ENCODE measurements at regions not wholly inside any gene's neighbourhood (a gene's known extent, or its start where the extent isn't known, plus 50 kb on each side); places are given as distances from the start of the nearest gene placed in this dataset.

DNA sequence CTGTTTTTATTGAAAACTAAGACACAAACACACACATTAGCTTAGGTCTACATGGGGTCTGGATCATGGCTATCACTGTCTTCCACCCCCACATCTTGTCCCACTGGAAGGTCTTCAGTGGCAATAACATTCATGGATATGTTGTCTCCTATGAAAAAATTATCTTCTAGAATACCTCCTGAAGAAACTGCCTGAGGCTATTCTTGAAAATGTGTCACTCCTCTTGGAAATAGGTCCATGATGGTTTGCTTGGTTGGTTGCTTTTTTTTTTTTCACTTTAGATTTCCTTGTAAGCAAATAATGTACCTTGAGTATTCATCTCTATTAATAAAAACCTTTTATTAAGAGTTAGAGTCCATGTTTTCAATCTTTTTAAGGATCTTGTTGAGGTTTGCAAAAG is 195.3 kb upstream of the PDE5A start:
- 0 out of 2 replicates have a peak, but pooled peaks cover 2% of the 10 kb centered on the region for H3K9me3 ChIP-seq (replicated peaks; ENCODE audit: control insufficient read depth, insufficient read depth, low read depth, low read length)
- no peaks in the 10 kb centered on the region for H3K36me3 ChIP-seq (ENCODE audit: control insufficient read depth, insufficient read depth, low read length)
- FAIRE-seq (no peak), ATAC-seq (no peak), DNase-seq (ENCODE audit: extremely low read depth in 1 of 4, low spot score in 3 of 4) (no peak)
- in situ Hi-C loops (cut with MboI) = no loop called here
- H3K9ac ChIP-seq (ENCODE audit: insufficient read depth in 1 of 2, low read depth in 2 of 2, low read length in 2 of 2) = no peak overlapping the region
- no peak overlapping the region for H3K27ac ChIP-seq (ENCODE audit: extremely low read depth, low read depth, low read length)
- no TSS peak for BruUV-seq (replicated peaks)
- H3K4me3 ChIP-seq = no peak overlapping the region
- TF ChIP-seq, protein P1, sequence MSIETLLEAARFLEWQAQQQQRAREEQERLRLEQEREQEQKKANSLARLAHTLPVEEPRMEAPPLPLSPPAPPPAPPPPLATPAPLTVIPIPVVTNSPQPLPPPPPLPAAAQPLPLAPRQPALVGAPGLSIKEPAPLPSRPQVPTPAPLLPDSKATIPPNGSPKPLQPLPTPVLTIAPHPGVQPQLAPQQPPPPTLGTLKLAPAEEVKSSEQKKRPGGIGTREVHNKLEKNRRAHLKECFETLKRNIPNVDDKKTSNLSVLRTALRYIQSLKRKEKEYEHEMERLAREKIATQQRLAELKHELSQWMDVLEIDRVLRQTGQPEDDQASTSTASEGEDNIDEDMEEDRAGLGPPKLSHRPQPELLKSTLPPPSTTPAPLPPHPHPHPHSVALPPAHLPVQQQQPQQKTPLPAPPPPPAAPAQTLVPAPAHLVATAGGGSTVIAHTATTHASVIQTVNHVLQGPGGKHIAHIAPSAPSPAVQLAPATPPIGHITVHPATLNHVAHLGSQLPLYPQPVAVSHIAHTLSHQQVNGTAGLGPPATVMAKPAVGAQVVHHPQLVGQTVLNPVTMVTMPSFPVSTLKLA (conservative IDR thresholded peaks at IDR 0.05) = no peak
- TF ChIP-seq, protein P2, sequence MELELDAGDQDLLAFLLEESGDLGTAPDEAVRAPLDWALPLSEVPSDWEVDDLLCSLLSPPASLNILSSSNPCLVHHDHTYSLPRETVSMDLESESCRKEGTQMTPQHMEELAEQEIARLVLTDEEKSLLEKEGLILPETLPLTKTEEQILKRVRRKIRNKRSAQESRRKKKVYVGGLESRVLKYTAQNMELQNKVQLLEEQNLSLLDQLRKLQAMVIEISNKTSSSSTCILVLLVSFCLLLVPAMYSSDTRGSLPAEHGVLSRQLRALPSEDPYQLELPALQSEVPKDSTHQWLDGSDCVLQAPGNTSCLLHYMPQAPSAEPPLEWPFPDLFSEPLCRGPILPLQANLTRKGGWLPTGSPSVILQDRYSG (tag; conservative IDR thresholded peaks at IDR 0.05; ENCODE audit: low read depth) = no peak
- TF ChIP-seq OTX1 (CRISPR knock-in tag; IDR thresholded peaks at IDR 0.05) = no peak
- no peak for TF ChIP-seq HMGN3 (IDR thresholded peaks at IDR 0.05; ENCODE audit: borderline replicate concordance, extremely low read depth, insufficient read length, low read depth, low read length)
- no peak for TF ChIP-seq RB1 (IDR thresholded peaks at IDR 0.05; ENCODE audit: low read depth)
- no peak for TF ChIP-seq PHB2 (IDR thresholded peaks at IDR 0.05; ENCODE audit: low read depth)
- no peak for TF ChIP-seq PML (IDR thresholded peaks at IDR 0.05; ENCODE audit: low read length)
- TF ChIP-seq SNIP1 (IDR thresholded peaks at IDR 0.05; ENCODE audit: low read depth) = no peak
- TF ChIP-seq ZNF239 (CRISPR knock-in tag; IDR thresholded peaks at IDR 0.05) = no peak
- no peak for TF ChIP-seq DACH1 (IDR thresholded peaks at IDR 0.05; ENCODE audit: partially characterized antibody)
- TF ChIP-seq HEY1 (CRISPR knock-in tag; IDR thresholded peaks at IDR 0.05; ENCODE audit: borderline replicate concordance) = no peak
- TF ChIP-seq, protein P3, sequence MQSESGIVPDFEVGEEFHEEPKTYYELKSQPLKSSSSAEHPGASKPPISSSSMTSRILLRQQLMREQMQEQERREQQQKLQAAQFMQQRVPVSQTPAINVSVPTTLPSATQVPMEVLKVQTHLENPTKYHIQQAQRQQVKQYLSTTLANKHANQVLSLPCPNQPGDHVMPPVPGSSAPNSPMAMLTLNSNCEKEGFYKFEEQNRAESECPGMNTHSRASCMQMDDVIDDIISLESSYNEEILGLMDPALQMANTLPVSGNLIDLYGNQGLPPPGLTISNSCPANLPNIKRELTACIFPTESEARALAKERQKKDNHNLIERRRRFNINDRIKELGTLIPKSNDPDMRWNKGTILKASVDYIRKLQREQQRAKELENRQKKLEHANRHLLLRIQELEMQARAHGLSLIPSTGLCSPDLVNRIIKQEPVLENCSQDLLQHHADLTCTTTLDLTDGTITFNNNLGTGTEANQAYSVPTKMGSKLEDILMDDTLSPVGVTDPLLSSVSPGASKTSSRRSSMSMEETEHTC (IDR thresholded peaks at IDR 0.05) = no peak
- TF ChIP-seq, protein P4, sequence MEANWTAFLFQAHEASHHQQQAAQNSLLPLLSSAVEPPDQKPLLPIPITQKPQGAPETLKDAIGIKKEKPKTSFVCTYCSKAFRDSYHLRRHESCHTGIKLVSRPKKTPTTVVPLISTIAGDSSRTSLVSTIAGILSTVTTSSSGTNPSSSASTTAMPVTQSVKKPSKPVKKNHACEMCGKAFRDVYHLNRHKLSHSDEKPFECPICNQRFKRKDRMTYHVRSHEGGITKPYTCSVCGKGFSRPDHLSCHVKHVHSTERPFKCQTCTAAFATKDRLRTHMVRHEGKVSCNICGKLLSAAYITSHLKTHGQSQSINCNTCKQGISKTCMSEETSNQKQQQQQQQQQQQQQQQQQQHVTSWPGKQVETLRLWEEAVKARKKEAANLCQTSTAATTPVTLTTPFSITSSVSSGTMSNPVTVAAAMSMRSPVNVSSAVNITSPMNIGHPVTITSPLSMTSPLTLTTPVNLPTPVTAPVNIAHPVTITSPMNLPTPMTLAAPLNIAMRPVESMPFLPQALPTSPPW (CRISPR knock-in tag; IDR thresholded peaks at IDR 0.05) = no peak
- TF ChIP-seq HDAC8 (tag; IDR thresholded peaks at IDR 0.05) = no peak
- no peak for TF ChIP-seq GATA2 (CRISPR knock-in tag; IDR thresholded peaks at IDR 0.05)
- TF ChIP-seq XRCC5 (IDR thresholded peaks at IDR 0.05; ENCODE audit: low read depth, low read length) = no peak
- no peaks in the 10 kb centered on the region for H3K4me1 ChIP-seq (replicated peaks in 1 of 2; ENCODE audit: control insufficient read depth in 2 of 2, insufficient read depth in 2 of 2, low read length in 2 of 2)
- no peaks in the 10 kb centered on the region for H3K9me1 ChIP-seq (ENCODE audit: control insufficient read depth, insufficient read depth, low read length)
- no peaks in the 10 kb centered on the region for H4K20me1 ChIP-seq (replicated peaks; ENCODE audit: control insufficient read depth, insufficient read depth, low read length)
- ChIA-PET CTCF (ENCODE audit: low intra/inter-chr PET ratio) (interaction anchor here (0.7 kb wide), 1 partner anchor 1144 kb away, joined by 7 read pairs; no protein-coding TSS in a partner anchor), POLR2A (no interaction called here)
- intact Hi-C loops (cut with micrococcal nuclease) = no loop called here
- no peak overlapping the region for H2AFZ ChIP-seq (ENCODE audit: low read depth, low read length)
- no peak overlapping the region for H3K4me2 ChIP-seq (ENCODE audit: insufficient read depth, low read length)
- no peaks in the 10 kb centered on the region for H3K79me2 ChIP-seq (ENCODE audit: control insufficient read depth, insufficient read depth, low read length)
- H3K27me3 ChIP-seq (ENCODE audit: control insufficient read depth in 2 of 2, insufficient read depth in 2 of 2, low read length in 2 of 2) = no peaks in the 10 kb centered on the region

All from K562 (cell line).